Activated CD8-positive, alpha-beta T cell treated with anti-CD3 and anti-CD28 coated beads for 36 hours (primary cell): ENCODE measurements at regions not wholly inside any gene's neighbourhood (a gene's known extent, or its start where the extent isn't known, plus 50 kb on each side); places are given as distances from the start of the nearest gene placed in this dataset.
"Not testable (repeated sequence)": the region's sequence is repeated elsewhere in the genome, so short reads cannot be mapped to it uniquely, and the experiment has no call there.

ENCODE experiments used
- ATAC-seq: fragments of 200-7000 bp; cut with Tn5 transposase; one replicate; pipeline ENCODE4 v1.10.0; 2021; ENCODE audit warnings: mild to moderate bottlenecking, moderate library complexity
- CTCF ChIA-PET: fragments of 350-600 bp; sonication (Branson Sonifier 250); formaldehyde crosslinking; loops from one replicate; lab custom pipeline; 2021; ENCODE audit warnings: antibody characterized with exemption; lab: Charles Lee
- POLR2A ChIA-PET: fragments of 350-600 bp; sonication (Branson Sonifier 250); formaldehyde crosslinking; loops from one replicate; lab custom pipeline; 2021; ENCODE audit warnings: antibody characterized with exemption; lab: Charles Lee
- DNase-seq: peaks from one replicate; pipeline ENCODE4 v3.0.0-alpha.2; 2020
- H3K27ac Mint-ChIP-seq: one replicate; pipeline ENCODE4 v1.8.0; 2021; ENCODE audit warnings: mild to moderate bottlenecking, mixed read lengths
- H3K27me3 Mint-ChIP-seq: one replicate; pipeline ENCODE4 v1.8.0; 2021; ENCODE audit warnings: mixed read lengths
- H3K36me3 Mint-ChIP-seq: one replicate; pipeline ENCODE4 v1.8.0; 2021; ENCODE audit warnings: low read depth, mixed read lengths
- H3K4me1 Mint-ChIP-seq: one replicate; pipeline ENCODE4 v1.8.0; 2021; ENCODE audit warnings: low read depth, mixed read lengths
- H3K4me3 Mint-ChIP-seq: one replicate; pipeline ENCODE4 v1.8.0; 2021; ENCODE audit warnings: mild to moderate bottlenecking, moderate library complexity, mixed read lengths
- H3K9me3 Mint-ChIP-seq: one replicate; pipeline ENCODE4 v1.8.0; 2021; ENCODE audit warnings: mixed read lengths
- intact Hi-C: fragments of 100-400 bp; cut with micrococcal nuclease; formaldehyde crosslinking; loops from one replicate; pipeline ENCODE4 v1.10.0; 2022
- TF ChIP-seq, protein P1 (sequence below): fragments of 200-600 bp; IDR thresholded peaks from one replicate; pipeline ENCODE4 v1.8.0; 2022; ENCODE audit warnings: antibody characterized with exemption, mild to moderate bottlenecking

DNA sequence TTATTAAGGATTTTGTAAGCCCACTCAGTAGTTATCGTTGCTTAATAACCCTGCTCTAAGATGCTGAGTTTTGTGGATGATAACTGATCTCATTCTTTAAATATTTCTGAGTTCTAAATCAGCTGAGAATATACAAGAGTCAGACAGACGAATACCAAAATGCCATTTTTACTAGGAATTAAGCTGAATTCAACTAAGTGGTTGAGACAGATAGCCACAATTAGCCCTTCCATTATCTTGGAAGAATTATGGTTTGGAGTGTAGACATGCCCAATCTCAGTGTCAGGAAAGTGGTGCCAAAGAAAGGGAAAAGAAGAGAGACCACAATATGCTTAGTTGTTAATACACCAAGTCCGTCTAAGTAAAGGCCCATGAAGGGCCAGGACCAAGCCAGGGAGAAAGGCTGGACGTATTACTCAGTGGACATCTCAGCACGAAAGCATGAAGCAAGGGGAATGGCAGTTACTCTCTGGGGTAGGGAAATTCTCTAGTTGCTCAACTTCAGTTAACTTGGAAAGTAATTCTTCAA is 58.6 kb downstream of the KCNA5 start:
- H3K9me3 Mint-ChIP-seq, result peaks cover 4% of the 10 kb centered on the region
- H3K27me3 Mint-ChIP-seq, result peaks cover 6% of the 10 kb centered on the region
- no peak for ATAC-seq
- H3K4me3 Mint-ChIP-seq, result no peak overlapping the region
- DNase-seq, result no peak
- no peaks in the 10 kb centered on the region for H3K4me1 Mint-ChIP-seq
- POLR2A ChIA-PET, result no interaction called here
- intact Hi-C loops, result no loop called here
- H3K27ac Mint-ChIP-seq, result no peak overlapping the region
- CTCF ChIA-PET, result no interaction called here
- TF ChIP-seq, protein P1, sequence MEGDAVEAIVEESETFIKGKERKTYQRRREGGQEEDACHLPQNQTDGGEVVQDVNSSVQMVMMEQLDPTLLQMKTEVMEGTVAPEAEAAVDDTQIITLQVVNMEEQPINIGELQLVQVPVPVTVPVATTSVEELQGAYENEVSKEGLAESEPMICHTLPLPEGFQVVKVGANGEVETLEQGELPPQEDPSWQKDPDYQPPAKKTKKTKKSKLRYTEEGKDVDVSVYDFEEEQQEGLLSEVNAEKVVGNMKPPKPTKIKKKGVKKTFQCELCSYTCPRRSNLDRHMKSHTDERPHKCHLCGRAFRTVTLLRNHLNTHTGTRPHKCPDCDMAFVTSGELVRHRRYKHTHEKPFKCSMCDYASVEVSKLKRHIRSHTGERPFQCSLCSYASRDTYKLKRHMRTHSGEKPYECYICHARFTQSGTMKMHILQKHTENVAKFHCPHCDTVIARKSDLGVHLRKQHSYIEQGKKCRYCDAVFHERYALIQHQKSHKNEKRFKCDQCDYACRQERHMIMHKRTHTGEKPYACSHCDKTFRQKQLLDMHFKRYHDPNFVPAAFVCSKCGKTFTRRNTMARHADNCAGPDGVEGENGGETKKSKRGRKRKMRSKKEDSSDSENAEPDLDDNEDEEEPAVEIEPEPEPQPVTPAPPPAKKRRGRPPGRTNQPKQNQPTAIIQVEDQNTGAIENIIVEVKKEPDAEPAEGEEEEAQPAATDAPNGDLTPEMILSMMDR, result no peak
- no peaks in the 10 kb centered on the region for H3K36me3 Mint-ChIP-seq

DNA sequence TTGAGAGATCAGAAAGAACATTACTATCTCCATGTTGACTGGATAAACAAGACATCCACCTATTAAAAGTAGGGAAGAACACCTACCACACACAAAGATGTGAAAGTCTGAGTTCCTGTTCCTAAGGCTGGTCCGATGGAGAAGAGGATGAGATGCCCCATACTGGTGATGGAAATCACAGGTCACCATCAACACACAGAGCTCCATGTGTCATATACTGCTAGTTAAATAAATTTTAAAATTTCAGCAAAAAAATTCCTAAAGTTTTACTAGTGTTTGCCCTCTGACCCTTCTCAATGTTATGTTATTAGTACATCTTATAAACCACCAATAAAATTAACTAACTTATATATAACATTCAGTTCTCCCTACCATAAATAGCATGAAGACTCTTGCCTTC is 59.1 kb downstream of the KCNA5 start:
- Mint-ChIP-seq H3K4me1 (no peaks in the 10 kb centered on the region), H3K9me3 (peaks cover 4% of the 10 kb centered on the region), H3K36me3 (no peaks in the 10 kb centered on the region), H3K4me3 (no peak overlapping the region), H3K27ac (no peak overlapping the region), H3K27me3 (peaks cover 6% of the 10 kb centered on the region)
- intact Hi-C loops, result no loop called here
- ATAC-seq (no peak), DNase-seq (no peak)
- POLR2A ChIA-PET, result no interaction called here
- CTCF ChIA-PET, result no interaction called here
- TF ChIP-seq, protein P1, result no peak

DNA sequence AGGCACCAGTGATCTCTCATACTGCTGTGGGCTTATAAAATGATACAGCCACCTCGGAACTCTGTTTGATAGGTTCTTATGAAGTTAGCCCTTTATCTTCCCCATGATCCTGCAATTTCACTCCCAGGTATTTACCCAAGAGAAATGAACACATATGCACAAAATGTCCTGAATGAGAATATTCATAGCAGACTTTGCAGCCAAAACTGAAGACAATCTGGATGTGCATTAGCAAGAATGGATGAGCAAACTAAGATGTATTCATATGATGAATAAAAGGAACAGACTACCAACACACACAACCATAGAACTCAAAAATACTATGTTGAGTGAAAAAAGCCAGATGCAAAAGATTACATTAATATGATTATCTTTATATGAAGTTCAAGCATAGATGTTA is 66.7 kb downstream of the KCNA5 start:
- H3K4me1 Mint-ChIP-seq, result no peaks in the 10 kb centered on the region
- TF ChIP-seq, protein P1, result no peak
- intact Hi-C loops, result no loop called here
- ATAC-seq, result no peak
- H3K9me3 Mint-ChIP-seq, result peaks cover 4% of the 10 kb centered on the region
- no peak overlapping the region for H3K4me3 Mint-ChIP-seq
- no peaks in the 10 kb centered on the region for H3K36me3 Mint-ChIP-seq
- ChIA-PET CTCF (no interaction called here), POLR2A (no interaction called here)
- no peak for DNase-seq
- H3K27ac Mint-ChIP-seq, result no peak overlapping the region
- peaks cover 11% of the 10 kb centered on the region for H3K27me3 Mint-ChIP-seq

DNA sequence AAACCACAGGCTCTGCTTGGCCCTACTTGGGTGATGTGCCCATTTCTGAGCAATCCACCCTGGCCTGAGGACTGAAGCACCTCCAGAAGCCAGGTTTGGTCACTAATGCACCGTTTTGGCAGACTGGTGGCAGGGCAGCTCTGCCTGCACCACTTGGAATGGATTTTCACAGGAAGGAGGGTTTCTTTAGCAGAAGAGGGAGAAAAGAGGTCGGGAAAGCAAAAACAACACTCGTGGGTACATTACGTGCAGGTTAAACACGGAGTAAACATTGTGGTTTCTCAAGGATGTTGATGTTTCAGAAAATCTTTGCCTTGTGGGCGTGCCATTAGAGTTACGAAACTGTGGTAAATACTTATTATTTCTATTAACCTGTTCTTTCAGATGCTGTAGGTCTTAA is 70.8 kb downstream of the KCNA5 start:
- ChIA-PET POLR2A (no interaction called here), CTCF (no interaction called here)
- no peak overlapping the region for H3K27ac Mint-ChIP-seq
- TF ChIP-seq, protein P1, result no peak
- no peaks in the 10 kb centered on the region for H3K4me1 Mint-ChIP-seq
- H3K4me3 Mint-ChIP-seq, result no peak overlapping the region
- H3K27me3 Mint-ChIP-seq, result peaks cover 4% of the 10 kb centered on the region
- no peaks in the 10 kb centered on the region for H3K36me3 Mint-ChIP-seq
- DNase-seq (no peak), ATAC-seq (no peak)
- H3K9me3 Mint-ChIP-seq, result no peaks in the 10 kb centered on the region
- intact Hi-C loops, result no loop called here

DNA sequence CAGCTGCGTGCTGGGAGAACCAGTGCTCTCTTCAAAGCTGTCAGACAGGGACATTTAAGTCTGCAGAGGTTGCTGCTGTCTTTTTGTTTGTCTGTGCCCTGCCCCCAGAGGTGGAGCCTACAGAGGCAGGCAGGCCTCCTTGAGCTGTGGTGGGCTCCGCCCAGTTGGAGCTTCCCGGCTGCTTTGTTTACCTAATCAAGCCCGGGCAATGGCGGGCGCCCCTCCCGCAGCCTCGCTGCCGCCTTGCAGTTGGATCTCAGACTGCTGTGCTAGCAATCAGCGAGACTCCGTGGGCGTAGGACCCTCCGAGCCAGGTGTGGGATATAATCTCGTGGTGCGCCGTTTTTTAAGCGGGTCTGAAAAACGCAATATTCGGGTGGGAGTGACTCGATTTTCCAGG is 78.1 kb downstream of the KCNA5 start:
- H3K27ac Mint-ChIP-seq, DNase-seq, POLR2A ChIA-PET, H3K4me1 Mint-ChIP-seq, ATAC-seq, intact Hi-C loops, H3K27me3 Mint-ChIP-seq, CTCF ChIA-PET, H3K4me3 Mint-ChIP-seq, H3K36me3 Mint-ChIP-seq, H3K9me3 Mint-ChIP-seq: not testable (repeated sequence)

DNA sequence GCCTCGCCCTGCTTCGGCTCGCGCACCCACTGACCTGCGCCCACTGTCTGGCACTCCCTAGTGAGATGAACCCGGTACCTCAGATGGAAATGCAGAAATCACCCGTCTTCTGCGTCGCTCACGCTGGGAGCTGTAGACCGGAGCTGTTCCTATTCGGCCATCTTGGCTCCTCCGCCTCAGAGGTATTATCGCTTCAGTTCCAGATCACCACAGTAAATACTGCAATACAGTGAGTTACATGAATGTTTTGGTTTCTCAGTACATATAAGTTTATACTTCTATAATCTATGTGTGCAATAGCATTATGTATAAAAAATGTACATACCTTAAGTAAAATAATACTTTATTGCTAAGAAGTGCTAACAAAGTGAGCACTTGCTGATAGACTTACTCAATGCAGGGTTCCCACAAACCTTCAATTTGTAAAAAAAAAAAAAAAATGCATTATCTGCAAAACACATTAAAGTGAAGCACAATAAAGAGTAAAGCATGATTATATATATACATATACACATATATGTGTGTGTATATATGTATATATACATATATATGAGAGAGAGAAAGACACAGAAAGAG is 78.7 kb downstream of the KCNA5 start:
- H3K27ac Mint-ChIP-seq, ATAC-seq, CTCF ChIA-PET, H3K4me3 Mint-ChIP-seq, intact Hi-C loops, H3K36me3 Mint-ChIP-seq, H3K9me3 Mint-ChIP-seq, H3K4me1 Mint-ChIP-seq, POLR2A ChIA-PET, H3K27me3 Mint-ChIP-seq, DNase-seq: not testable (repeated sequence)
